H1 (cell line): ENCODE measurements at regions not wholly inside any gene's neighbourhood (a gene's known extent, or its start where the extent isn't known, plus 50 kb on each side); places are given as distances from the start of the nearest gene placed in this dataset.

Source experiments
- CTCF ChIA-PET: fragments of 300-600 bp; sonication (Branson Sonifier 250); formaldehyde crosslinking; loops from one replicate; lab custom pipeline; 2021; ENCODE audit not compliant: partially characterized antibody; lab: Charles Lee
- POLR2A ChIA-PET: fragments of 300-600 bp; sonication (Branson Sonifier 250); formaldehyde crosslinking; loops from one replicate; lab custom pipeline; 2021; ENCODE audit warnings: inconsistent platforms; ENCODE audit not compliant: partially characterized antibody; lab: Charles Lee
- DNase-seq, 2 experiments: peaks; one replicate each; pipeline versions ENCODE4 v3.0.0 to v3.0.0-alpha.2; 2010 to 2022; ENCODE audit warnings: low spot score in 2 of 2, low read depth in 1 of 2, mixed read lengths in 1 of 2
- FAIRE-seq: peaks from 2 replicates; lab custom pipeline; 2011; peaks lifted over from hg19 to GRCh38; lab: Jason Lieb, UNC
- H2AFZ ChIP-seq: 2 replicates; pipeline ENCODE4 v1.8.1; 2012; ENCODE audit warnings: low read length, inconsistent platforms
- H2AK5ac ChIP-seq: 2 replicates; pipeline ENCODE4 v1.6.1; 2013; ENCODE audit warnings: low read depth, low read length
- H2BK120ac ChIP-seq: replicated peaks from 2 replicates; pipeline ENCODE3; 2013; ENCODE audit warnings: low read depth, low read length, inconsistent platforms
- H2BK12ac ChIP-seq: 2 replicates; pipeline ENCODE4 v1.6.1; 2013; ENCODE audit warnings: low read depth, low read length
- H2BK15ac ChIP-seq: 2 replicates; pipeline ENCODE4 v1.6.1; 2013; ENCODE audit warnings: low read length
- H2BK20ac ChIP-seq: 2 replicates; pipeline ENCODE4 v1.6.1; 2013; ENCODE audit warnings: low read length
- H2BK5ac ChIP-seq: 2 replicates; pipeline ENCODE4 v1.6.1; 2013; ENCODE audit warnings: low read depth, low read length
- H3K14ac ChIP-seq: 2 replicates; pipeline ENCODE4 v1.6.1; 2013; ENCODE audit warnings: inconsistent platforms; ENCODE audit not compliant: insufficient read length
- H3K18ac ChIP-seq: 2 replicates; pipeline ENCODE4 v1.6.1; 2013; ENCODE audit warnings: low read length; ENCODE audit errors: extremely low read depth
- H3K23ac ChIP-seq: 2 replicates; pipeline ENCODE4 v1.6.1; 2013; ENCODE audit warnings: inconsistent platforms; ENCODE audit not compliant: insufficient read length
- H3K23me2 ChIP-seq: 2 replicates; pipeline ENCODE4 v1.6.1; 2013; ENCODE audit warnings: low read depth, low read length
- H3K27ac ChIP-seq: 2 replicates; pipeline ENCODE4 v1.6.1; 2011; ENCODE audit warnings: low read depth, low read length, inconsistent platforms
- H3K27me3 ChIP-seq, 4 experiments: replicated peaks in 1 of 4; 1 replicate in 1 of 4; 2 replicates in 3 of 4; pipeline versions ENCODE4 v1.6.1 to v1.8.1; 2011 to 2013; ENCODE audit warnings: low read length in 3 of 4, mild to moderate bottlenecking in 3 of 4, inconsistent platforms in 2 of 4, mixed read lengths in 2 of 4, moderate library complexity in 1 of 4; ENCODE audit not compliant: control insufficient read depth in 3 of 4, insufficient read depth in 3 of 4; ENCODE audit errors: extremely low read depth in 1 of 4
- H3K36me3 ChIP-seq, 4 experiments: 2 replicates each; pipeline versions ENCODE4 v1.6.1 to v1.8.1; 2011 to 2013; ENCODE audit warnings: mild to moderate bottlenecking in 4 of 4, low read length in 3 of 4, moderate library complexity in 2 of 4, control low read depth in 1 of 4, inconsistent platforms in 1 of 4; ENCODE audit not compliant: insufficient read depth in 4 of 4, control insufficient read depth in 2 of 4
- H3K4ac ChIP-seq: replicated peaks from 2 replicates; pipeline ENCODE3; 2013; ENCODE audit warnings: low read length, low read depth, mixed read lengths, inconsistent platforms; ENCODE audit not compliant: insufficient read length
- H3K4me1 ChIP-seq, 4 experiments: replicated peaks in 1 of 4; 1 replicate in 1 of 4; 2 replicates in 3 of 4; pipeline versions ENCODE4 v1.6.1 to v1.8.1; 2011 to 2013; ENCODE audit warnings: low read length in 3 of 4, inconsistent platforms in 2 of 4, mixed read lengths in 1 of 4; ENCODE audit not compliant: insufficient read depth in 4 of 4, control insufficient read depth in 3 of 4
- H3K4me2 ChIP-seq, 2 experiments: 2 replicates each; pipeline versions ENCODE4 v1.6.1 to v1.8.1; 2011 to 2013; ENCODE audit warnings: low read depth in 2 of 2, low read length in 2 of 2, control low read depth in 1 of 2, inconsistent platforms in 1 of 2, mild to moderate bottlenecking in 1 of 2; ENCODE audit not compliant: insufficient read depth in 1 of 2
- H3K4me3 ChIP-seq, 4 experiments: fragments of 200-600, 300-600 bp in 1 of 4; sonication (generic), shearing (Covaris generic), sonication (Bioruptor Twin) in 1 of 4; 2 replicates each; pipeline versions ENCODE4 v1.5.1 to v1.8.1; 2011 to 2016; ENCODE audit warnings: low read length in 4 of 4, low read depth in 3 of 4, control low read depth in 2 of 4, inconsistent platforms in 2 of 4, mild to moderate bottlenecking in 2 of 4, mixed read lengths in 1 of 4, moderate library complexity in 1 of 4; ENCODE audit not compliant: insufficient read depth in 2 of 4; ENCODE audit errors: extremely low read depth in 1 of 4
- H3K56ac ChIP-seq: replicated peaks from 2 replicates; pipeline ENCODE3; 2013; ENCODE audit warnings: low read depth, mild to moderate bottlenecking, mixed read lengths, low read length, inconsistent platforms; ENCODE audit not compliant: insufficient read length
- H3K79me1 ChIP-seq: 2 replicates; pipeline ENCODE4 v1.6.1; 2013; ENCODE audit warnings: low read depth, low read length, control low read depth
- H3K79me2 ChIP-seq, 2 experiments: 2 replicates each; pipeline versions ENCODE4 v1.6.1 to v1.8.1; 2012 to 2013; ENCODE audit warnings: low read length in 2 of 2, mild to moderate bottlenecking in 2 of 2, inconsistent platforms in 1 of 2; ENCODE audit not compliant: insufficient read depth in 2 of 2, control insufficient read depth in 1 of 2
- H3K9ac ChIP-seq, 4 experiments: replicated peaks in 1 of 4; 1 replicate in 1 of 4; 2 replicates in 3 of 4; pipeline versions ENCODE4 v1.6.1 to v1.8.1; 2011 to 2013; ENCODE audit warnings: low read depth in 3 of 4, low read length in 3 of 4, control low read depth in 2 of 4, mild to moderate bottlenecking in 2 of 4, moderate library complexity in 2 of 4, inconsistent platforms in 1 of 4; ENCODE audit errors: extremely low read depth in 1 of 4
- H3K9me3 ChIP-seq, 2 experiments: 2 replicates each; pipeline versions ENCODE4 v1.6.1 to v1.8.1; 2012 to 2013; ENCODE audit warnings: mild to moderate bottlenecking in 2 of 2, moderate library complexity in 2 of 2, control low read depth in 1 of 2, inconsistent platforms in 1 of 2, low read depth in 1 of 2, low read length in 1 of 2, mixed read lengths in 1 of 2; ENCODE audit not compliant: insufficient read depth in 2 of 2
- H4K20me1 ChIP-seq, 2 experiments: replicated peaks in 1 of 2; 2 replicates each; pipeline versions ENCODE3 to v1.8.1; 2011 to 2013; ENCODE audit warnings: inconsistent platforms in 2 of 2, low read length in 2 of 2, mild to moderate bottlenecking in 1 of 2; ENCODE audit not compliant: insufficient read depth in 2 of 2, control insufficient read depth in 1 of 2
- H4K5ac ChIP-seq: 2 replicates; pipeline ENCODE4 v1.6.1; 2013; ENCODE audit warnings: low read length, low read depth, mixed read lengths, inconsistent platforms; ENCODE audit not compliant: insufficient read length
- H4K8ac ChIP-seq: 2 replicates; pipeline ENCODE4 v1.8.0; 2013; ENCODE audit warnings: mild to moderate bottlenecking, moderate library complexity, low read length, inconsistent platforms; ENCODE audit not compliant: insufficient read depth; ENCODE audit errors: extremely low read depth
- H4K91ac ChIP-seq: replicated peaks from 2 replicates; pipeline ENCODE3; 2013; ENCODE audit warnings: low read length, mixed read lengths, inconsistent platforms; ENCODE audit not compliant: insufficient read length
- BCL11A ChIP-seq, 2 experiments: IDR thresholded peaks; one replicate each; pipeline ENCODE4 v1.6.1; 2011; ENCODE audit warnings: low read depth in 2 of 2, low read length in 2 of 2, mild to moderate bottlenecking in 2 of 2
- CREB1 ChIP-seq: IDR thresholded peaks from 2 replicates; pipeline ENCODE4 v1.6.1; 2012; ENCODE audit warnings: inconsistent platforms
- EGR1 ChIP-seq: IDR thresholded peaks from 2 replicates; pipeline ENCODE4 v1.6.1; 2011; ENCODE audit warnings: low read depth, low read length, borderline replicate concordance
- SP1 ChIP-seq: IDR thresholded peaks from 2 replicates; pipeline ENCODE4 v1.6.1; 2011; ENCODE audit warnings: low read depth, low read length
- WGBS, 2 experiments: shearing (Covaris generic) in 1 of 2; methylation state at CpG; one replicate each; pipeline versions ENCODE4 v1.1.6 to v1.1.7; 2013 to 2015; ENCODE audit warnings: low lambda C conversion rate in 2 of 2, mixed read lengths in 2 of 2, inconsistent platforms in 1 of 2, low coverage in 1 of 2, missing lambda C conversion rate in 1 of 2; ENCODE audit not compliant: insufficient replicate concordance in 2 of 2, insufficient coverage in 1 of 2, insufficient read length in 1 of 2; ENCODE audit errors: extremely low coverage in 1 of 2, missing lambda C conversion rate in 1 of 2; 5-methylcytosine and 5-hydroxymethylcytosine counted together
- TF ChIP-seq, protein P1 (sequence below): IDR thresholded peaks from 2 replicates; pipeline ENCODE4 v1.6.1; 2012; ENCODE audit warnings: inconsistent platforms

DNA sequence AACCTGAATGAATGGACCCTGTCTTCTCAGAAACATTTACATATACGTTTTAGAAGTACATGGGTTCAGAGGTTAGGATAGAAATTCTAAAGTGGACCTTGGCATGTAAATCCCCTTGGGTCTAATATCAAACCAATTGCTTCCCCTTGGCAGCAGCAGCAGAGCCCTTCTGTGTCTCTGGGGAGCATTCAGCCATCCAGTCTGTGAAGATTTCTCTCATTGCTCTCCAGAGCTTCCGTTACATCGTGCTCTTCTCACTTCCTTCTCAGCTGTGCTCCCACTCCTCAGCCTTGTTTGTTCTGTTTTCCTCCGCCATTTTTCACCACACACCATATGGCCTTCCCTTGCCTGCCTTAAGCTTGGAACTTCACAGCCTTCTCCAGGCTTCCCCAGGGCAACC is 61.5 kb upstream of the ATP1B1 start:
- TF ChIP-seq, protein P1, sequence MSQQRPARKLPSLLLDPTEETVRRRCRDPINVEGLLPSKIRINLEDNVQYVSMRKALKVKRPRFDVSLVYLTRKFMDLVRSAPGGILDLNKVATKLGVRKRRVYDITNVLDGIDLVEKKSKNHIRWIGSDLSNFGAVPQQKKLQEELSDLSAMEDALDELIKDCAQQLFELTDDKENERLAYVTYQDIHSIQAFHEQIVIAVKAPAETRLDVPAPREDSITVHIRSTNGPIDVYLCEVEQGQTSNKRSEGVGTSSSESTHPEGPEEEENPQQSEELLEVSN: no peak
- no peak for TF ChIP-seq SP1
- no peak for TF ChIP-seq EGR1
- no peak for TF ChIP-seq BCL11A (IDR thresholded peaks at IDR 0.05; ENCODE audit: low read depth in 2 of 2, low read length in 2 of 2)
- no peak for TF ChIP-seq CREB1
- CTCF ChIA-PET: interaction anchor here (0.6 to 1.5 kb wide), 2 partner anchors 11 to 40 kb away, joined by 3 read pairs; no protein-coding TSS in a partner anchor
- H4K20me1 ChIP-seq: no peaks in the 10 kb centered on the region
- H3K4ac ChIP-seq: no peak overlapping the region
- no peak overlapping the region for H2BK20ac ChIP-seq
- no peak overlapping the region for H3K4me3 ChIP-seq
- no peak overlapping the region for H4K8ac ChIP-seq
- H2AFZ ChIP-seq: no peak overlapping the region
- H3K27me3 ChIP-seq: no peaks in the 10 kb centered on the region
- FAIRE-seq: no peak
- H3K23me2 ChIP-seq: no peaks in the 10 kb centered on the region
- H3K23ac ChIP-seq: no peak overlapping the region
- H3K18ac ChIP-seq: no peak overlapping the region
- no peak overlapping the region for H2BK5ac ChIP-seq
- H3K56ac ChIP-seq: no peak overlapping the region
- H3K4me2 ChIP-seq: no peak overlapping the region
- no peak overlapping the region for H2BK15ac ChIP-seq
- H3K14ac ChIP-seq: no peak overlapping the region
- H2BK12ac ChIP-seq: no peak overlapping the region
- H3K4me1 ChIP-seq: no peaks in the 10 kb centered on the region
- 93% methylated on average over 4 of the region's 4 CpGs; no CpG with 5 or more reads in 1 of the 2 experiments for WGBS, 2 experiments
- H3K27ac ChIP-seq: no peak overlapping the region
- no peak overlapping the region for H2AK5ac ChIP-seq
- no peak overlapping the region for H2BK120ac ChIP-seq
- H3K79me1 ChIP-seq: no peaks in the 10 kb centered on the region
- no peak overlapping the region for H4K5ac ChIP-seq
- H3K79me2 ChIP-seq: no peaks in the 10 kb centered on the region
- H3K9ac ChIP-seq: no peak overlapping the region
- POLR2A ChIA-PET: interaction anchor here (0.5 kb wide), 1 partner anchor 62 kb away, joined by 3 read pairs; no protein-coding TSS in a partner anchor
- DNase-seq: no peak
- no peaks in the 10 kb centered on the region for H3K36me3 ChIP-seq
- no peaks in the 10 kb centered on the region for H3K9me3 ChIP-seq
- H4K91ac ChIP-seq: no peak overlapping the region
